ENCODE measurements at regions not wholly inside any gene's neighbourhood (a gene's known extent, or its start where the extent isn't known, plus 50 kb on each side); places are given as distances from the start of the nearest gene placed in this dataset.

DNA sequence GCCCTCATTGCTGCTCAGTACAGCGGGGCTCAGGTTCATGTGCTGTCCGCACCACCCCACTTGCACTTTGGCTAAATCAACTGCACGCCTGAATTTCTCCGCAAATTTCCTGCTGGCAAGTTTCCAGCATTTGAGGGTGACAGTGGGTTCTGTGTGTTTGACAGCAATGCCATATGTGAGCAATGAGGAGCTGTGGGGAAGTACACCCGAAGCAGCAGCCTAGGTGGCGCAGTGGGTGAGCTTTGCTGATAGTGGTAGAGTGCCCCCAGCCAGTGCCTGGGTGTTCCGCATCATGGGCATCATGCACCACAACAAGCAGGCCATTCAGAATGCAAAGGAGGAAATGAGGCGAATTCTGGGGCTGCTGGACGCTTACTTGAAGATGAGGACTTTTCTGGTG is 103.9 kb upstream of the POT1 start:
- H3K36me3 ChIP-seq (ENCODE audit: control insufficient read depth, insufficient read depth, low read length) = no peaks in the 10 kb centered on the region
- intact Hi-C loops (cut with micrococcal nuclease) = no loop called here
- no peaks in the 10 kb centered on the region for H3K79me2 ChIP-seq (ENCODE audit: control insufficient read depth, insufficient read depth, low read length)
- no peak overlapping the region for H3K27ac ChIP-seq (ENCODE audit: extremely low read depth, low read depth, low read length)
- POLR2A ChIA-PET = no interaction called here
- no peaks in the 10 kb centered on the region for H4K20me1 ChIP-seq (replicated peaks; ENCODE audit: control insufficient read depth, insufficient read depth, low read length)
- in situ Hi-C loops (cut with MboI) = no loop called here
- no peaks in the 10 kb centered on the region for H3K9me3 ChIP-seq (replicated peaks; ENCODE audit: control insufficient read depth, insufficient read depth, low read depth, low read length)
- FAIRE-seq = no peak
- peak; percentile 45; the same call in 1 of the 2 replicates for TF ChIP-seq NFIC (IDR thresholded peaks at IDR 0.05)
- TF ChIP-seq ZBTB17 (CRISPR knock-in tag; IDR thresholded peaks at IDR 0.05) = no peak
- TF ChIP-seq, protein P1, sequence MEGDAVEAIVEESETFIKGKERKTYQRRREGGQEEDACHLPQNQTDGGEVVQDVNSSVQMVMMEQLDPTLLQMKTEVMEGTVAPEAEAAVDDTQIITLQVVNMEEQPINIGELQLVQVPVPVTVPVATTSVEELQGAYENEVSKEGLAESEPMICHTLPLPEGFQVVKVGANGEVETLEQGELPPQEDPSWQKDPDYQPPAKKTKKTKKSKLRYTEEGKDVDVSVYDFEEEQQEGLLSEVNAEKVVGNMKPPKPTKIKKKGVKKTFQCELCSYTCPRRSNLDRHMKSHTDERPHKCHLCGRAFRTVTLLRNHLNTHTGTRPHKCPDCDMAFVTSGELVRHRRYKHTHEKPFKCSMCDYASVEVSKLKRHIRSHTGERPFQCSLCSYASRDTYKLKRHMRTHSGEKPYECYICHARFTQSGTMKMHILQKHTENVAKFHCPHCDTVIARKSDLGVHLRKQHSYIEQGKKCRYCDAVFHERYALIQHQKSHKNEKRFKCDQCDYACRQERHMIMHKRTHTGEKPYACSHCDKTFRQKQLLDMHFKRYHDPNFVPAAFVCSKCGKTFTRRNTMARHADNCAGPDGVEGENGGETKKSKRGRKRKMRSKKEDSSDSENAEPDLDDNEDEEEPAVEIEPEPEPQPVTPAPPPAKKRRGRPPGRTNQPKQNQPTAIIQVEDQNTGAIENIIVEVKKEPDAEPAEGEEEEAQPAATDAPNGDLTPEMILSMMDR (IDR thresholded peaks at IDR 0.05 in 2 of 3, conservative IDR thresholded peaks at IDR 0.05 in 1 of 3; ENCODE audit: insufficient read depth in 2 of 3, low read depth in 1 of 3, low read length in 3 of 3) = peak; percentile 14 to 37 (median 22); a peak in 2 of 6 replicates
- no peak overlapping the region for H3K4me3 ChIP-seq
- H2AFZ ChIP-seq (ENCODE audit: low read depth, low read length) = no peak overlapping the region; the same call in 1 of the 2 replicates
- H3K9me1 ChIP-seq (ENCODE audit: control insufficient read depth, insufficient read depth, low read length) = no peaks in the 10 kb centered on the region
- 23% methylated on average over 9 of the region's 9 CpGs for WGBS (ENCODE audit: insufficient coverage, low coverage, missing lambda C conversion rate)
- no peaks in the 10 kb centered on the region for H3K4me1 ChIP-seq (replicated peaks in 1 of 2; ENCODE audit: control insufficient read depth in 2 of 2, insufficient read depth in 2 of 2, low read length in 2 of 2)
- CTCF ChIA-PET (ENCODE audit: low intra/inter-chr PET ratio) = no interaction called here
- BruUV-seq (replicated peaks) = no TSS peak
- peak; percentile 49; the same call in 1 of the 3 replicates for ATAC-seq
- DNase-seq (ENCODE audit: extremely low read depth in 1 of 4, low spot score in 3 of 4) = peak in 2 of 4 experiments; percentile 7 to 14
- H3K27me3 ChIP-seq (ENCODE audit: control insufficient read depth in 2 of 2, insufficient read depth in 2 of 2, low read length in 2 of 2) = no peaks in the 10 kb centered on the region
- H3K9ac ChIP-seq (ENCODE audit: insufficient read depth in 1 of 2, low read depth in 2 of 2, low read length in 2 of 2) = no peak overlapping the region
- H3K4me2 ChIP-seq (ENCODE audit: insufficient read depth, low read length) = no peak overlapping the region

DNA sequence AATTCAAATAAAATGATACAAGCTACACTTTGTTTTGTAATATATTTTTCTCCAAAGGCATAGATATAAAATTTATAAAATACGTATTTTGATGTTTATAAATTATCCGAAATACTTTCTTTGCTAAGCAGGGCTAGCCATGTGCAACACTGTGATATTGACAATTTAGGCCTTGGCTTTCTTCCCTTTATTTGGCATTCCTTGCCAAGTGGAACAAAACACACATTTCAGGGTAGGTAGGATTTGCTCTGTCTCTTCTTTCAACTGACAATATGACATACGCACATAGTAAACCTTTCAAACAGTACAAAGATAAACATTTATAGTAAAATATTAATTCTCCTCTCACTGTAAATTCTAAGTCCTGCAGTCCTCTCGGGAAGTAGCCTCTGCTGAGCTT is 103.3 kb upstream of the POT1 start:
- Histone ChIP-seq H3K79me2 (ENCODE audit: control insufficient read depth, insufficient read depth, low read length) (no peaks in the 10 kb centered on the region), H3K9me1 (ENCODE audit: control insufficient read depth, insufficient read depth, low read length) (no peaks in the 10 kb centered on the region), H3K9me3 (replicated peaks; ENCODE audit: control insufficient read depth, insufficient read depth, low read depth, low read length) (no peaks in the 10 kb centered on the region), H3K9ac (ENCODE audit: insufficient read depth in 1 of 2, low read depth in 2 of 2, low read length in 2 of 2) (no peak overlapping the region), H2AFZ (ENCODE audit: low read depth, low read length) (no peak overlapping the region), H3K4me3 (no peak overlapping the region), H3K27ac (ENCODE audit: extremely low read depth, low read depth, low read length) (no peak overlapping the region), H3K4me2 (ENCODE audit: insufficient read depth, low read length) (no peak overlapping the region), H3K4me1 (replicated peaks in 1 of 2; ENCODE audit: control insufficient read depth in 2 of 2, insufficient read depth in 2 of 2, low read length in 2 of 2) (no peaks in the 10 kb centered on the region), H3K27me3 (ENCODE audit: control insufficient read depth in 2 of 2, insufficient read depth in 2 of 2, low read length in 2 of 2) (no peaks in the 10 kb centered on the region), H4K20me1 (replicated peaks; ENCODE audit: control insufficient read depth, insufficient read depth, low read length) (no peaks in the 10 kb centered on the region), H3K36me3 (ENCODE audit: control insufficient read depth, insufficient read depth, low read length) (no peaks in the 10 kb centered on the region)
- TF ChIP-seq PRMT5 (CRISPR knock-in tag; IDR thresholded peaks at IDR 0.05) (no peak), HMG20B (CRISPR knock-in tag; IDR thresholded peaks at IDR 0.05) (no peak), CEBPG (CRISPR knock-in tag; IDR thresholded peaks at IDR 0.05) (no peak), CEBPG (tag; conservative IDR thresholded peaks at IDR 0.05 in 1 of 2, IDR thresholded peaks at IDR 0.05 in 1 of 2) (no peak), ZNF175 (CRISPR knock-in tag; IDR thresholded peaks at IDR 0.05; ENCODE audit: low read depth) (no peak), SRF (CRISPR knock-in tag; IDR thresholded peaks at IDR 0.05) (no peak), ZFX (CRISPR knock-in tag; IDR thresholded peaks at IDR 0.05) (no peak), TCFL5 (CRISPR knock-in tag; conservative IDR thresholded peaks at IDR 0.05) (no peak)
- POLR2A ChIA-PET = interaction anchor here (0.9 kb wide), 1 partner anchor 11 kb away, joined by 3 read pairs; no protein-coding TSS in a partner anchor
- in situ Hi-C loops (cut with MboI) = no loop called here
- intact Hi-C loops (cut with micrococcal nuclease) = no loop called here
- CTCF ChIA-PET (ENCODE audit: low intra/inter-chr PET ratio) = no interaction called here
- no peak for ATAC-seq
- no TSS peak for BruUV-seq (replicated peaks)
- 5% methylated on average over 4 of the region's 4 CpGs for WGBS (ENCODE audit: insufficient coverage, low coverage, missing lambda C conversion rate)
- DNase-seq (ENCODE audit: extremely low read depth in 1 of 4, low spot score in 3 of 4) = no peak
- no peak for FAIRE-seq
